ENCODE measurements at regions not wholly inside any gene's neighbourhood (a gene's known extent, or its start where the extent isn't known, plus 50 kb on each side); places are given as distances from the start of the nearest gene placed in this dataset.

GRCh38 chr1:181364801-181365200 lies 118.5 kb upstream of the CACNA1E start:
- Histone ChIP-seq H3K9me3 (no peaks in the 10 kb centered on the region), H3K36me3 (no peaks in the 10 kb centered on the region), H3K27me3 (no peaks in the 10 kb centered on the region), H3K4me3 (ENCODE audit: low read depth, low read length) (no peak overlapping the region), H3K4me1 (no peaks in the 10 kb centered on the region)
- TF ChIP-seq CTCF (IDR thresholded peaks at IDR 0.05; ENCODE audit: low read depth, low read length) = no peak
- DNase-seq = no peak

- no peak for TF ChIP-seq CTCF (IDR thresholded peaks at IDR 0.05; ENCODE audit: low read depth, low read length)
- Histone ChIP-seq H3K4me3 (ENCODE audit: low read depth, low read length) (no peak overlapping the region), H3K36me3 (no peaks in the 10 kb centered on the region), H3K9me3 (no peaks in the 10 kb centered on the region), H3K27me3 (no peaks in the 10 kb centered on the region), H3K4me1 (no peaks in the 10 kb centered on the region)
- DNase-seq = no peak
Observed at GRCh38 chr1:181366910-181367309, 116.4 kb upstream of the CACNA1E start.

- no peak for TF ChIP-seq CTCF (IDR thresholded peaks at IDR 0.05; ENCODE audit: low read depth, low read length)
- Histone ChIP-seq H3K4me1 (no peaks in the 10 kb centered on the region), H3K4me3 (ENCODE audit: low read depth, low read length) (no peak overlapping the region), H3K9me3 (no peaks in the 10 kb centered on the region), H3K27me3 (no peaks in the 10 kb centered on the region), H3K36me3 (no peaks in the 10 kb centered on the region)
- DNase-seq = no peak
Observed at GRCh38 chr1:181369416-181369815, 113.9 kb upstream of the CACNA1E start.

- no peak overlapping the region for H3K4me3 ChIP-seq (ENCODE audit: low read depth, low read length)
- no peaks in the 10 kb centered on the region for H3K27me3 ChIP-seq
- no peaks in the 10 kb centered on the region for H3K36me3 ChIP-seq
- no peak for TF ChIP-seq CTCF (IDR thresholded peaks at IDR 0.05; ENCODE audit: low read depth, low read length)
- no peaks in the 10 kb centered on the region for H3K4me1 ChIP-seq
- H3K9me3 ChIP-seq = no peaks in the 10 kb centered on the region
- peak; percentile 32 for DNase-seq
Observed at GRCh38 chr1:181383695-181384094, 99.6 kb upstream of the CACNA1E start.

GRCh38 chr1:181386340-181386739 lies 97.0 kb upstream of the CACNA1E start:
- H3K27me3 ChIP-seq = no peaks in the 10 kb centered on the region
- no peaks in the 10 kb centered on the region for H3K4me1 ChIP-seq
- DNase-seq = no peak
- no peaks in the 10 kb centered on the region for H3K36me3 ChIP-seq
- H3K4me3 ChIP-seq (ENCODE audit: low read depth, low read length) = no peak overlapping the region
- TF ChIP-seq CTCF (IDR thresholded peaks at IDR 0.05; ENCODE audit: low read depth, low read length) = no peak
- H3K9me3 ChIP-seq = no peaks in the 10 kb centered on the region

GRCh38 chr1:181386951-181387350 lies 96.4 kb upstream of the CACNA1E start:
- Histone ChIP-seq H3K4me3 (ENCODE audit: low read depth, low read length) (no peak overlapping the region), H3K36me3 (no peaks in the 10 kb centered on the region), H3K4me1 (no peaks in the 10 kb centered on the region), H3K9me3 (no peaks in the 10 kb centered on the region), H3K27me3 (no peaks in the 10 kb centered on the region)
- no peak for TF ChIP-seq CTCF (IDR thresholded peaks at IDR 0.05; ENCODE audit: low read depth, low read length)
- no peak for DNase-seq
